ENCODE measurements at regions not wholly inside any gene's neighbourhood (a gene's known extent, or its start where the extent isn't known, plus 50 kb on each side); places are given as distances from the start of the nearest gene placed in this dataset.

DNA sequence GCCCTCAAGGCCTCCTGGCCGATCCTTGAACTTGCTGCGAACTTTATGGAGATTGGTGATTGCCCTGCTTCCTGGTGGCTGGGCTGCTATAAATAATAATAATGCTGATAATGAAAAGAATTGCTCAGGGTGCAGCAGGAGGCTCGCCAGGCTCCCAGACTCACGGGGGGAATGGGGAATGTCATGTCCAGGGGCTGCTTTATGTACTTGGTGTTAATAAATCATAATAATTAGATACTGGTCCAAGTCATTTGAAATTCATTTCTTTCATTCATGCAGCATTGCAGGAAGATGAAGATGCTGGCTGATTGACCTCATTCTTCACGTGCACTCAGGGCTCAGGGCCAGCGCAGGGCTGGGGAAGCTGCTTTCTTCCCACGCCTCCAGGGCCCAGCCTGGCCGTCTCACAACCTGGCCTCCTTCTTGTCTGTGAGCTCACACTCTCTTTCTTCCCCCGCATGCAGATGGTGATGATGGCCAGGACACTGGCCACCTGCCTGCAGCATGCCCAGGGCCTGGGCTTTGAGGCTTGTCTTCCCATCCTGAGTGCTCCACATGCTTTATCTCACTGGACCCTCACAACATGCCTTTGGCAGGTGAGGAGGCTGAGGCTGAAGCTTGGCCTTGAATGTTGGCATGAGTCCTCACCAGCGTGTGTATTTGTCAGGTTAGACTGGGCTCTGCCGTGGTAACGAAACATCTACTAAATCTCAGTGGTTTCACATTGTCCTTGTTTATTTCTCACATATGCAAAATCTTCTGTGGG, 138.4 kb upstream of the TNS3 start (continued):
- TF ChIP-seq, protein P1, sequence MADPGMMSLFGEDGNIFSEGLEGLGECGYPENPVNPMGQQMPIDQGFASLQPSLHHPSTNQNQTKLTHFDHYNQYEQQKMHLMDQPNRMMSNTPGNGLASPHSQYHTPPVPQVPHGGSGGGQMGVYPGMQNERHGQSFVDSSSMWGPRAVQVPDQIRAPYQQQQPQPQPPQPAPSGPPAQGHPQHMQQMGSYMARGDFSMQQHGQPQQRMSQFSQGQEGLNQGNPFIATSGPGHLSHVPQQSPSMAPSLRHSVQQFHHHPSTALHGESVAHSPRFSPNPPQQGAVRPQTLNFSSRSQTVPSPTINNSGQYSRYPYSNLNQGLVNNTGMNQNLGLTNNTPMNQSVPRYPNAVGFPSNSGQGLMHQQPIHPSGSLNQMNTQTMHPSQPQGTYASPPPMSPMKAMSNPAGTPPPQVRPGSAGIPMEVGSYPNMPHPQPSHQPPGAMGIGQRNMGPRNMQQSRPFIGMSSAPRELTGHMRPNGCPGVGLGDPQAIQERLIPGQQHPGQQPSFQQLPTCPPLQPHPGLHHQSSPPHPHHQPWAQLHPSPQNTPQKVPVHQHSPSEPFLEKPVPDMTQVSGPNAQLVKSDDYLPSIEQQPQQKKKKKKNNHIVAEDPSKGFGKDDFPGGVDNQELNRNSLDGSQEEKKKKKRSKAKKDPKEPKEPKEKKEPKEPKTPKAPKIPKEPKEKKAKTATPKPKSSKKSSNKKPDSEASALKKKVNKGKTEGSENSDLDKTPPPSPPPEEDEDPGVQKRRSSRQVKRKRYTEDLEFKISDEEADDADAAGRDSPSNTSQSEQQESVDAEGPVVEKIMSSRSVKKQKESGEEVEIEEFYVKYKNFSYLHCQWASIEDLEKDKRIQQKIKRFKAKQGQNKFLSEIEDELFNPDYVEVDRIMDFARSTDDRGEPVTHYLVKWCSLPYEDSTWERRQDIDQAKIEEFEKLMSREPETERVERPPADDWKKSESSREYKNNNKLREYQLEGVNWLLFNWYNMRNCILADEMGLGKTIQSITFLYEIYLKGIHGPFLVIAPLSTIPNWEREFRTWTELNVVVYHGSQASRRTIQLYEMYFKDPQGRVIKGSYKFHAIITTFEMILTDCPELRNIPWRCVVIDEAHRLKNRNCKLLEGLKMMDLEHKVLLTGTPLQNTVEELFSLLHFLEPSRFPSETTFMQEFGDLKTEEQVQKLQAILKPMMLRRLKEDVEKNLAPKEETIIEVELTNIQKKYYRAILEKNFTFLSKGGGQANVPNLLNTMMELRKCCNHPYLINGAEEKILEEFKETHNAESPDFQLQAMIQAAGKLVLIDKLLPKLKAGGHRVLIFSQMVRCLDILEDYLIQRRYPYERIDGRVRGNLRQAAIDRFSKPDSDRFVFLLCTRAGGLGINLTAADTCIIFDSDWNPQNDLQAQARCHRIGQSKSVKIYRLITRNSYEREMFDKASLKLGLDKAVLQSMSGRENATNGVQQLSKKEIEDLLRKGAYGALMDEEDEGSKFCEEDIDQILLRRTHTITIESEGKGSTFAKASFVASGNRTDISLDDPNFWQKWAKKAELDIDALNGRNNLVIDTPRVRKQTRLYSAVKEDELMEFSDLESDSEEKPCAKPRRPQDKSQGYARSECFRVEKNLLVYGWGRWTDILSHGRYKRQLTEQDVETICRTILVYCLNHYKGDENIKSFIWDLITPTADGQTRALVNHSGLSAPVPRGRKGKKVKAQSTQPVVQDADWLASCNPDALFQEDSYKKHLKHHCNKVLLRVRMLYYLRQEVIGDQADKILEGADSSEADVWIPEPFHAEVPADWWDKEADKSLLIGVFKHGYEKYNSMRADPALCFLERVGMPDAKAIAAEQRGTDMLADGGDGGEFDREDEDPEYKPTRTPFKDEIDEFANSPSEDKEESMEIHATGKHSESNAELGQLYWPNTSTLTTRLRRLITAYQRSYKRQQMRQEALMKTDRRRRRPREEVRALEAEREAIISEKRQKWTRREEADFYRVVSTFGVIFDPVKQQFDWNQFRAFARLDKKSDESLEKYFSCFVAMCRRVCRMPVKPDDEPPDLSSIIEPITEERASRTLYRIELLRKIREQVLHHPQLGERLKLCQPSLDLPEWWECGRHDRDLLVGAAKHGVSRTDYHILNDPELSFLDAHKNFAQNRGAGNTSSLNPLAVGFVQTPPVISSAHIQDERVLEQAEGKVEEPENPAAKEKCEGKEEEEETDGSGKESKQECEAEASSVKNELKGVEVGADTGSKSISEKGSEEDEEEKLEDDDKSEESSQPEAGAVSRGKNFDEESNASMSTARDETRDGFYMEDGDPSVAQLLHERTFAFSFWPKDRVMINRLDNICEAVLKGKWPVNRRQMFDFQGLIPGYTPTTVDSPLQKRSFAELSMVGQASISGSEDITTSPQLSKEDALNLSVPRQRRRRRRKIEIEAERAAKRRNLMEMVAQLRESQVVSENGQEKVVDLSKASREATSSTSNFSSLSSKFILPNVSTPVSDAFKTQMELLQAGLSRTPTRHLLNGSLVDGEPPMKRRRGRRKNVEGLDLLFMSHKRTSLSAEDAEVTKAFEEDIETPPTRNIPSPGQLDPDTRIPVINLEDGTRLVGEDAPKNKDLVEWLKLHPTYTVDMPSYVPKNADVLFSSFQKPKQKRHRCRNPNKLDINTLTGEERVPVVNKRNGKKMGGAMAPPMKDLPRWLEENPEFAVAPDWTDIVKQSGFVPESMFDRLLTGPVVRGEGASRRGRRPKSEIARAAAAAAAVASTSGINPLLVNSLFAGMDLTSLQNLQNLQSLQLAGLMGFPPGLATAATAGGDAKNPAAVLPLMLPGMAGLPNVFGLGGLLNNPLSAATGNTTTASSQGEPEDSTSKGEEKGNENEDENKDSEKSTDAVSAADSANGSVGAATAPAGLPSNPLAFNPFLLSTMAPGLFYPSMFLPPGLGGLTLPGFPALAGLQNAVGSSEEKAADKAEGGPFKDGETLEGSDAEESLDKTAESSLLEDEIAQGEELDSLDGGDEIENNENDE (IDR thresholded peaks at IDR 0.05; ENCODE audit: insufficient replicate concordance, low read length), result no peak
- no peak for TF ChIP-seq NRF1 (IDR thresholded peaks at IDR 0.05; ENCODE audit: low read depth, low read length)
- no peak for TF ChIP-seq TBP (IDR thresholded peaks at IDR 0.05; ENCODE audit: low read depth, low read length)
- TF ChIP-seq MAFK (IDR thresholded peaks at IDR 0.05; ENCODE audit: low read depth, low read length), result no peak
- no peak for TF ChIP-seq ATF2 (IDR thresholded peaks at IDR 0.05; ENCODE audit: low read length)
- TF ChIP-seq HDAC2 (IDR thresholded peaks at IDR 0.05; ENCODE audit: borderline replicate concordance in 1 of 2, low read depth in 2 of 2, low read length in 2 of 2), result no peak
- TF ChIP-seq CHD1 (IDR thresholded peaks at IDR 0.05; ENCODE audit: low read depth, low read length), result no peak
- TF ChIP-seq BACH1 (IDR thresholded peaks at IDR 0.05; ENCODE audit: low read length), result no peak
- no peak for TF ChIP-seq SP2 (IDR thresholded peaks at IDR 0.05; ENCODE audit: low read length)
